Trophoblast cell (in vitro differentiated cells and primary cell): ENCODE measurements at regions not wholly inside any gene's neighbourhood (a gene's known extent, or its start where the extent isn't known, plus 50 kb on each side); places are given as distances from the start of the nearest gene placed in this dataset.

Experiments used
- DNase-seq, 2 donors: peaks; one replicate each; pipeline ENCODE4 v3.0.0-alpha.2; 2016
- H2AFZ ChIP-seq: 2 replicates; pipeline ENCODE4 v1.6.1; 2013; ENCODE audit warnings: low read length, moderate library complexity, mild to moderate bottlenecking; ENCODE audit not compliant: insufficient read depth, poor library complexity
- H2AK5ac ChIP-seq: 2 replicates; pipeline ENCODE4 v1.6.1; 2013; ENCODE audit warnings: mild to moderate bottlenecking, low read length
- H2BK120ac ChIP-seq: 2 replicates; pipeline ENCODE4 v1.6.1; 2013; ENCODE audit warnings: low read length, mild to moderate bottlenecking, moderate library complexity; ENCODE audit not compliant: insufficient read depth, poor library complexity
- H2BK12ac ChIP-seq: 2 replicates; pipeline ENCODE4 v1.6.1; 2013; ENCODE audit warnings: mild to moderate bottlenecking, low read length, moderate library complexity
- H2BK5ac ChIP-seq: 2 replicates; pipeline ENCODE4 v1.6.1; 2013; ENCODE audit warnings: low read length, low read depth, moderate library complexity, mild to moderate bottlenecking; ENCODE audit not compliant: poor library complexity
- H3K14ac ChIP-seq: 2 replicates; pipeline ENCODE4 v1.6.1; 2013; ENCODE audit warnings: mild to moderate bottlenecking, low read length
- H3K18ac ChIP-seq: 2 replicates; pipeline ENCODE4 v1.6.1; 2013; ENCODE audit warnings: mild to moderate bottlenecking, low read length
- H3K23ac ChIP-seq: 2 replicates; pipeline ENCODE4 v1.6.1; 2013; ENCODE audit warnings: low read length
- H3K27ac ChIP-seq: 2 replicates; pipeline ENCODE4 v1.5.1; 2013; ENCODE audit warnings: low read depth, mild to moderate bottlenecking, inconsistent platforms, low read length, moderate library complexity
- H3K27me3 ChIP-seq: 2 replicates; pipeline ENCODE4 v1.6.1; 2013; ENCODE audit warnings: inconsistent platforms, mild to moderate bottlenecking, low read length, moderate library complexity; ENCODE audit not compliant: insufficient read depth
- H3K36me3 ChIP-seq, 2 experiments: 1 replicate in 1 of 2; 2 replicates in 1 of 2; pipeline ENCODE4 v1.6.1; 2013; ENCODE audit warnings: low read length in 2 of 2, mild to moderate bottlenecking in 2 of 2, moderate library complexity in 1 of 2; ENCODE audit not compliant: insufficient read depth in 2 of 2, control insufficient read depth in 1 of 2
- H3K4ac ChIP-seq: 2 replicates; pipeline ENCODE4 v1.6.1; 2013; ENCODE audit warnings: low read depth, mild to moderate bottlenecking, low read length, moderate library complexity
- H3K4me1 ChIP-seq, 2 experiments: 1 replicate in 1 of 2; 2 replicates in 1 of 2; pipeline ENCODE4 v1.6.1; 2013; ENCODE audit warnings: low read length in 2 of 2, mild to moderate bottlenecking in 2 of 2, moderate library complexity in 1 of 2; ENCODE audit not compliant: insufficient read depth in 2 of 2, control insufficient read depth in 1 of 2
- H3K4me2 ChIP-seq: 2 replicates; pipeline ENCODE4 v1.6.1; 2013; ENCODE audit warnings: inconsistent platforms, mild to moderate bottlenecking, low read length, moderate library complexity
- H3K4me3 ChIP-seq: 2 replicates; pipeline ENCODE4 v1.5.1; 2013; ENCODE audit warnings: mild to moderate bottlenecking, low read depth, low read length, inconsistent platforms
- H3K79me1 ChIP-seq: one replicate; pipeline ENCODE4 v1.6.1; 2013; ENCODE audit warnings: low read length
- H3K79me2 ChIP-seq: 2 replicates; pipeline ENCODE4 v1.6.1; 2013; ENCODE audit warnings: low read length, mild to moderate bottlenecking; ENCODE audit not compliant: control insufficient read depth, insufficient read depth, poor library complexity
- H3K9ac ChIP-seq: 2 replicates; pipeline ENCODE4 v1.6.1; 2013; ENCODE audit warnings: mild to moderate bottlenecking, low read length
- H3K9me3 ChIP-seq: 2 replicates; pipeline ENCODE4 v1.6.1; 2013; ENCODE audit warnings: low read depth, mild to moderate bottlenecking, control low read depth, inconsistent platforms, low read length; ENCODE audit not compliant: insufficient read depth
- H4K12ac ChIP-seq: 2 replicates; pipeline ENCODE4 v1.6.1; 2013; ENCODE audit warnings: low read depth, mild to moderate bottlenecking, low read length, moderate library complexity
- H4K8ac ChIP-seq: 2 replicates; pipeline ENCODE4 v1.6.1; 2013; ENCODE audit warnings: low read depth, mild to moderate bottlenecking, low read length, moderate library complexity
- H4K91ac ChIP-seq: one replicate; pipeline ENCODE4 v1.6.1; 2013; ENCODE audit warnings: low read depth, mild to moderate bottlenecking, low read length, moderate library complexity
- WGBS: extraction: QIAGEN DNeasy Blood & Tissue Kit; methylation state at CpG from one replicate; pipeline ENCODE4 v1.1.7; 2013; ENCODE audit warnings: missing lambda C conversion rate; ENCODE audit not compliant: insufficient read length, insufficient coverage; ENCODE audit errors: extremely low coverage; 5-methylcytosine and 5-hydroxymethylcytosine counted together

- H2BK12ac ChIP-seq: no peak overlapping the region
- no peak overlapping the region for H3K14ac ChIP-seq
- no peaks in the 10 kb centered on the region for H3K4me1 ChIP-seq
- no peak for DNase-seq
- no peak overlapping the region for H3K27ac ChIP-seq
- no peaks in the 10 kb centered on the region for H3K79me2 ChIP-seq
- no peak overlapping the region for H3K23ac ChIP-seq
- H2AFZ ChIP-seq: no peak overlapping the region
- no peak overlapping the region for H3K9ac ChIP-seq
- no peak overlapping the region for H3K4ac ChIP-seq
- H3K4me2 ChIP-seq: no peak overlapping the region
- H4K91ac ChIP-seq: no peak overlapping the region
- no peak overlapping the region for H2BK5ac ChIP-seq
- no peak overlapping the region for H2AK5ac ChIP-seq
- H3K9me3 ChIP-seq: peaks cover 2% of the 10 kb centered on the region
- no peaks in the 10 kb centered on the region for H3K36me3 ChIP-seq
- no peak overlapping the region for H2BK120ac ChIP-seq
- H3K18ac ChIP-seq: no peak overlapping the region
- 100% methylated on average over 1 of the region's 6 CpGs for WGBS
- no peak overlapping the region for H4K8ac ChIP-seq
- H3K27me3 ChIP-seq: no peaks in the 10 kb centered on the region
- H4K12ac ChIP-seq: no peak overlapping the region
- H3K79me1 ChIP-seq: no peaks in the 10 kb centered on the region
- no peak overlapping the region for H3K4me3 ChIP-seq
Measured at GRCh38 chr6:168902075-168902474, 351.6 kb downstream of the THBS2 start.

GRCh38 chr6:168901076-168901475 lies 352.6 kb downstream of the THBS2 start:
- H3K9me3 ChIP-seq: peaks cover 4% of the 10 kb centered on the region
- no peaks in the 10 kb centered on the region for H3K36me3 ChIP-seq
- H2AK5ac ChIP-seq: no peak overlapping the region
- no peaks in the 10 kb centered on the region for H3K27me3 ChIP-seq
- no peaks in the 10 kb centered on the region for H3K79me2 ChIP-seq
- H3K4me2 ChIP-seq: no peak overlapping the region
- H3K27ac ChIP-seq: no peak overlapping the region
- H3K9ac ChIP-seq: no peak overlapping the region
- H3K4me3 ChIP-seq: no peak overlapping the region
- H4K12ac ChIP-seq: no peak overlapping the region
- WGBS: no CpG with 5 or more reads among the region's 19 CpGs
- no peak overlapping the region for H2BK12ac ChIP-seq
- DNase-seq: peak in 1 of 2 donors; percentile 45
- no peak overlapping the region for H3K4ac ChIP-seq
- no peak overlapping the region for H2BK120ac ChIP-seq
- no peaks in the 10 kb centered on the region for H3K4me1 ChIP-seq
- no peak overlapping the region for H3K14ac ChIP-seq
- H3K79me1 ChIP-seq: no peaks in the 10 kb centered on the region
- H4K8ac ChIP-seq: no peak overlapping the region
- no peak overlapping the region for H3K18ac ChIP-seq
- H2AFZ ChIP-seq: no peak overlapping the region
- no peak overlapping the region for H2BK5ac ChIP-seq
- H4K91ac ChIP-seq: no peak overlapping the region
- H3K23ac ChIP-seq: no peak overlapping the region

DNA sequence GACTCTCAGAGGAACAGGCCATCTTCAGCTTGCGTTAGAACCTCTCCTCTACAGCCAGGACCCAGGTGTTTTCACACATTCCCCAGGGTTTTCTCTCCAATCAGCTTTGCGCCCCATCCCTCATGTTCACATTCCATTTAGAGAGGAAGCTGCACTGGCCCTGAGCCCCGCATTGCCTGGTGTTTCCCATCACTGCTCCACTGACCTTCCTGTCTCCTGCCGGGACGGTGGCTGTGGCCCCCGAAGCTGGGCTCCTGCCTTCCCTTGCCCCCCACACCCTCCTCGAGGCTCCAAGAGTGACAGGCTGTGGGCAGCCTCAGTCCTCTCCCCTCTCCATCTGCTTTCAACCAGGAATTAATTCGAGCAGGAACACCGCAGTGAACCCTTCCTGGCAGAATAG lies 357.3 kb downstream of the THBS2 start:
- H4K91ac ChIP-seq: peak overlapping the region; percentile 35
- H3K27me3 ChIP-seq: no peaks in the 10 kb centered on the region
- no peak overlapping the region for H4K12ac ChIP-seq
- H3K18ac ChIP-seq: no peak overlapping the region
- no peak overlapping the region for H2AFZ ChIP-seq
- H3K4ac ChIP-seq: no peak overlapping the region
- peaks cover 5% of the 10 kb centered on the region in 2 experiments for H3K4me1 ChIP-seq
- H2BK120ac ChIP-seq: no peak overlapping the region
- H4K8ac ChIP-seq: peak overlapping the region; percentile 7
- no peaks in the 10 kb centered on the region for H3K36me3 ChIP-seq
- H2AK5ac ChIP-seq: peak overlapping the region; percentile 59
- H3K79me1 ChIP-seq: no peaks in the 10 kb centered on the region
- no peak overlapping the region for H3K23ac ChIP-seq
- H3K9ac ChIP-seq: no peak overlapping the region
- H3K9me3 ChIP-seq: peaks cover 4% of the 10 kb centered on the region
- no peak overlapping the region for H3K27ac ChIP-seq
- no peak overlapping the region for H2BK12ac ChIP-seq
- no peak overlapping the region for H3K4me2 ChIP-seq
- H3K14ac ChIP-seq: no peak overlapping the region
- no CpG with 5 or more reads among the region's 9 CpGs for WGBS
- H3K4me3 ChIP-seq: no peak overlapping the region
- no peak overlapping the region for H2BK5ac ChIP-seq
- no peaks in the 10 kb centered on the region for H3K79me2 ChIP-seq
- DNase-seq: no peak

DNA sequence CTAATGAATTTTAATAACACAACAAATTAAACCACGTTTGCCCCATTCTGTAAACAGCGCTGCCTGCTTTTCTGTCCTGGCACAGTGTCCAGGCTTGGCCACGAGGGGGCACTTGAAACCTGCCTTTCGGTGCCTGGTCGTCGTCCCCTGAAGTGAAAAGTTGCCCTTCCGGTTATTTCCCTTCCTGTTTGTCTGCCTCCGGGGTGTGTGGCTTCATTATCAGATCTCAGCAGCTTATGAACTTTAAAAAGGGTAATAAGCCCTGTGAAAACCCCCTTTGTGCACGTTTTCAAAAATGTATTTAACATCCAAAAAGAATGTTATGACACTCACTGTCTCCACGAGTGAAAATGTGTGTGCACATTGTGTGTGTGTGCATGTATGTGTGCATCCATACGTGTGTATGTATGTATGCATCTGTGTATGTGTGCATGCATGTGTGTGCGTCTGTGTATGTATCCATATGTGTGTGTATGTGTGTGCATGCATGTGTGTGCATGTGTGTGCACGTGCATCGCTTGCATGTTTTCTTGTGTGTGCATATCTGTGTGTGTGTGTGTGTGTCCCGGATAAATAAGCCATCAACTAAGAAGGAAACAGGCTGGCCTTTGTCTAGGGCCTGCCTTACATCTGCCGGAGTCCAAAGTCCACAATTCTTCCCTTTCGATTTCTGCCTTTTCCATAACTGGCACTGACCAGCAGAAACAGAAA lies 358.4 kb downstream of the THBS2 start:
- Histone ChIP-seq H3K4me2 (peak overlapping the region; percentile 28), H3K14ac (no peak overlapping the region), H3K4me1 (peaks cover 5% of the 10 kb centered on the region in 2 experiments), H3K9me3 (peaks cover 4% of the 10 kb centered on the region), H2BK12ac (no peak overlapping the region), H4K8ac (peak overlapping the region; percentile 12), H3K9ac (no peak overlapping the region), H2AK5ac (no peak overlapping the region), H3K79me2 (no peaks in the 10 kb centered on the region), H3K27ac (no peak overlapping the region), H3K4me3 (no peak overlapping the region), H3K4ac (no peak overlapping the region), H4K12ac (no peak overlapping the region), H3K27me3 (no peaks in the 10 kb centered on the region), H2BK120ac (no peak overlapping the region), H3K23ac (no peak overlapping the region), H3K79me1 (no peaks in the 10 kb centered on the region), H4K91ac (no peak overlapping the region), H3K36me3 (no peaks in the 10 kb centered on the region), H2AFZ (no peak overlapping the region), H2BK5ac (no peak overlapping the region), H3K18ac (no peak overlapping the region)
- DNase-seq: peak; percentile 87 to 97
- no CpG with 5 or more reads among the region's 17 CpGs for WGBS
